H9 (cell line): ENCODE measurements at regions not wholly inside any gene's neighbourhood (a gene's known extent, or its start where the extent isn't known, plus 50 kb on each side); places are given as distances from the start of the nearest gene placed in this dataset.
A peak's percentile ranks its signal among the peaks of the same experiment; 100 is the strongest.

Source experiments
- DNase-seq: peaks from one replicate; pipeline ENCODE4 v3.0.0-alpha.2; 2017
- H2AFZ ChIP-seq: one replicate; pipeline ENCODE4 v1.6.1; 2013; ENCODE audit warnings: mild to moderate bottlenecking, low read length, control low read depth, moderate library complexity
- H2AK5ac ChIP-seq: 2 replicates; pipeline ENCODE4 v1.6.1; 2013; ENCODE audit warnings: low read length, control low read depth, mixed read lengths; ENCODE audit not compliant: insufficient read length
- H2BK120ac ChIP-seq: one replicate; pipeline ENCODE4 v1.6.1; 2013; ENCODE audit warnings: low read depth, mild to moderate bottlenecking, low read length, control low read depth, inconsistent platforms; ENCODE audit not compliant: poor library complexity, severe bottlenecking
- H2BK12ac ChIP-seq: 2 replicates; pipeline ENCODE4 v1.6.1; 2013; ENCODE audit warnings: low read length, control low read depth, mixed read lengths, low read depth; ENCODE audit not compliant: insufficient read length
- H2BK15ac ChIP-seq: 2 replicates; pipeline ENCODE4 v1.6.1; 2013; ENCODE audit warnings: low read depth, low read length, control low read depth
- H2BK20ac ChIP-seq: one replicate; pipeline ENCODE4 v1.6.1; 2013; ENCODE audit warnings: low read depth, mild to moderate bottlenecking, low read length, control low read depth, inconsistent platforms; ENCODE audit not compliant: poor library complexity, severe bottlenecking
- H2BK5ac ChIP-seq: 2 replicates; pipeline ENCODE4 v1.6.1; 2013; ENCODE audit warnings: low read length, control low read depth, mixed read lengths; ENCODE audit not compliant: insufficient read length
- H3K14ac ChIP-seq: 2 replicates; pipeline ENCODE4 v1.6.1; 2013; ENCODE audit warnings: low read length, control low read depth; ENCODE audit not compliant: insufficient read depth
- H3K18ac ChIP-seq: 2 replicates; pipeline ENCODE4 v1.6.1; 2013; ENCODE audit warnings: low read depth, mild to moderate bottlenecking, mixed read lengths, low read length, control low read depth; ENCODE audit not compliant: insufficient read length
- H3K23ac ChIP-seq: 2 replicates; pipeline ENCODE4 v1.6.1; 2013; ENCODE audit warnings: low read length, control low read depth, mixed read lengths, low read depth; ENCODE audit not compliant: insufficient read length
- H3K23me2 ChIP-seq: 2 replicates; pipeline ENCODE4 v1.6.1; 2013; ENCODE audit warnings: low read depth, mild to moderate bottlenecking, mixed read lengths, low read length, control low read depth; ENCODE audit not compliant: insufficient read length, poor library complexity, severe bottlenecking
- H3K27ac ChIP-seq: 2 replicates; pipeline ENCODE4 v1.5.1; 2013; ENCODE audit warnings: low read length, control low read depth, mixed read lengths, low read depth; ENCODE audit not compliant: insufficient read length
- H3K27me3 ChIP-seq: 2 replicates; pipeline ENCODE4 v1.6.1; 2013; ENCODE audit warnings: low read length, control low read depth, inconsistent platforms; ENCODE audit not compliant: insufficient read depth
- H3K4ac ChIP-seq: 2 replicates; pipeline ENCODE4 v1.6.1; 2013; ENCODE audit warnings: low read depth, mild to moderate bottlenecking, control low read depth, inconsistent platforms, low read length, moderate library complexity
- H3K4me1 ChIP-seq: 2 replicates; pipeline ENCODE4 v1.6.1; 2013; ENCODE audit warnings: low read length, control low read depth, inconsistent platforms; ENCODE audit not compliant: insufficient read depth
- H3K4me2 ChIP-seq: 2 replicates; pipeline ENCODE4 v1.6.1; 2013; ENCODE audit warnings: low read length, control low read depth, mixed read lengths; ENCODE audit not compliant: insufficient read length, insufficient read depth
- H3K56ac ChIP-seq: 2 replicates; pipeline ENCODE4 v1.6.1; 2013; ENCODE audit warnings: low read depth, mild to moderate bottlenecking, mixed read lengths, low read length, control low read depth; ENCODE audit not compliant: insufficient read length
- H3K79me1 ChIP-seq: 2 replicates; pipeline ENCODE4 v1.6.1; 2013; ENCODE audit warnings: low read depth, mild to moderate bottlenecking, moderate library complexity, low read length, control low read depth, inconsistent platforms; ENCODE audit not compliant: insufficient read depth, poor library complexity, severe bottlenecking
- H3K79me2 ChIP-seq: 2 replicates; pipeline ENCODE4 v1.6.1; 2013; ENCODE audit warnings: low read length, control low read depth, inconsistent platforms; ENCODE audit not compliant: insufficient read depth
- H3K9ac ChIP-seq: 2 replicates; pipeline ENCODE4 v1.6.1; 2013; ENCODE audit warnings: low read length, control low read depth, mixed read lengths; ENCODE audit not compliant: insufficient read length; ENCODE audit errors: extremely low read depth
- H3K9me3 ChIP-seq: one replicate; pipeline ENCODE4 v1.6.1; 2013; ENCODE audit warnings: low read depth, low read length, inconsistent platforms; ENCODE audit not compliant: control insufficient read depth
- H3T11ph ChIP-seq: one replicate; pipeline ENCODE4 v1.6.1; 2013; ENCODE audit warnings: mild to moderate bottlenecking, low read length, control low read depth, inconsistent platforms
- H4K20me1 ChIP-seq: one replicate; pipeline ENCODE4 v1.6.1; 2013; ENCODE audit not compliant: control insufficient read depth, insufficient read length, insufficient read depth
- H4K5ac ChIP-seq: 2 replicates; pipeline ENCODE4 v1.6.1; 2013; ENCODE audit warnings: low read depth, mild to moderate bottlenecking, mixed read lengths, low read length, control low read depth; ENCODE audit not compliant: insufficient read length
- H4K8ac ChIP-seq: replicated peaks from 2 replicates; pipeline ENCODE4 v1.6.1; 2013; ENCODE audit warnings: low read length, control low read depth, mixed read lengths, low read depth; ENCODE audit not compliant: insufficient read length
- H4K91ac ChIP-seq: 2 replicates; pipeline ENCODE4 v1.6.1; 2013; ENCODE audit warnings: low read depth, mild to moderate bottlenecking, moderate library complexity, mixed read lengths, low read length, control low read depth; ENCODE audit not compliant: insufficient read length
- H3K27ac Mint-ChIP-seq, 3 experiments: 2 replicates in 2 of 3; 3 replicates in 1 of 3; pipeline ENCODE4 v1.8.0; 2020 to 2021; ENCODE audit warnings: mixed read lengths in 3 of 3, mild to moderate bottlenecking in 1 of 3, moderate library complexity in 1 of 3
- H3K27me3 Mint-ChIP-seq: 2 replicates; pipeline ENCODE4 v1.8.0; 2021; ENCODE audit warnings: low read depth, mild to moderate bottlenecking, moderate library complexity, mixed read lengths
- H3K36me3 Mint-ChIP-seq, 3 experiments: 2 replicates in 2 of 3; 3 replicates in 1 of 3; pipeline ENCODE4 v1.8.0; 2020 to 2021; ENCODE audit warnings: low read depth in 3 of 3, mixed read lengths in 3 of 3; ENCODE audit not compliant: insufficient read depth in 1 of 3
- H3K4me1 Mint-ChIP-seq, 2 experiments: 2 replicates each; pipeline ENCODE4 v1.8.0; 2020; ENCODE audit warnings: mixed read lengths in 2 of 2
- H3K4me3 Mint-ChIP-seq, 2 experiments: 2 replicates in 1 of 2; 3 replicates in 1 of 2; pipeline ENCODE4 v1.8.0; 2020 to 2021; ENCODE audit warnings: mild to moderate bottlenecking in 2 of 2, mixed read lengths in 2 of 2, moderate library complexity in 1 of 2
- H3K9me3 Mint-ChIP-seq, 2 experiments: 2 replicates in 1 of 2; 3 replicates in 1 of 2; pipeline ENCODE4 v1.8.0; 2020; ENCODE audit warnings: mild to moderate bottlenecking in 2 of 2, mixed read lengths in 2 of 2, moderate library complexity in 1 of 2
- WGBS: extraction: QIAGEN DNeasy Blood & Tissue Kit; methylation state at CpG from one replicate; pipeline ENCODE4 v1.1.7; 2013; ENCODE audit warnings: missing lambda C conversion rate, low lambda C conversion rate, mixed read lengths; ENCODE audit not compliant: insufficient read length; ENCODE audit errors: extremely low coverage; 5-methylcytosine and 5-hydroxymethylcytosine counted together
- TF ChIP-seq, protein P1 (sequence below): fragments of 200-600 bp; sonication (generic); conservative IDR thresholded peaks from 3 replicates; pipeline ENCODE4 v1.8.0; 2021; ENCODE audit warnings: antibody characterized with exemption, mild to moderate bottlenecking

- no peaks in the 10 kb centered on the region; a peak in 2 of 5 replicates for H3K9me3 Mint-ChIP-seq
These were observed 80.4 kb upstream of the PRR5 start for GRCh38 chr22:44621401-44622146.

More at GRCh38 chr22:44621401-44622146, 80.4 kb upstream of the PRR5 start:
- Histone ChIP-seq H3K79me1 (no peaks in the 10 kb centered on the region), H2BK120ac (no peak overlapping the region), H3K14ac (no peak overlapping the region), H3K79me2 (no peaks in the 10 kb centered on the region), H3K23ac (no peak overlapping the region), H3K56ac (no peak overlapping the region), H3K9ac (no peak overlapping the region), H3K4me1 (no peaks in the 10 kb centered on the region), H3K23me2 (no peaks in the 10 kb centered on the region), H4K91ac (no peak overlapping the region), H3K27me3 (peaks cover 4% of the 10 kb centered on the region; the same call in 1 of the 2 replicates), H2BK5ac (no peak overlapping the region), H2BK15ac (no peak overlapping the region), H3K27ac (no peak overlapping the region), H2AK5ac (no peak overlapping the region), H3K4ac (no peak overlapping the region), H2BK20ac (no peak overlapping the region), H4K20me1 (peaks cover 2% of the 10 kb centered on the region), H3K18ac (no peak overlapping the region), H3K4me2 (no peak overlapping the region), H4K8ac (no peak overlapping the region), H2BK12ac (no peak overlapping the region), H3T11ph (no peak overlapping the region), H3K9me3 (no peaks in the 10 kb centered on the region), H2AFZ (no peak overlapping the region), H4K5ac (no peak overlapping the region)
- no peak overlapping the region for H3K27ac Mint-ChIP-seq
- WGBS = no CpG with 5 or more reads among the region's 21 CpGs
- H3K36me3 Mint-ChIP-seq = no peaks in the 10 kb centered on the region
- TF ChIP-seq, protein P1, sequence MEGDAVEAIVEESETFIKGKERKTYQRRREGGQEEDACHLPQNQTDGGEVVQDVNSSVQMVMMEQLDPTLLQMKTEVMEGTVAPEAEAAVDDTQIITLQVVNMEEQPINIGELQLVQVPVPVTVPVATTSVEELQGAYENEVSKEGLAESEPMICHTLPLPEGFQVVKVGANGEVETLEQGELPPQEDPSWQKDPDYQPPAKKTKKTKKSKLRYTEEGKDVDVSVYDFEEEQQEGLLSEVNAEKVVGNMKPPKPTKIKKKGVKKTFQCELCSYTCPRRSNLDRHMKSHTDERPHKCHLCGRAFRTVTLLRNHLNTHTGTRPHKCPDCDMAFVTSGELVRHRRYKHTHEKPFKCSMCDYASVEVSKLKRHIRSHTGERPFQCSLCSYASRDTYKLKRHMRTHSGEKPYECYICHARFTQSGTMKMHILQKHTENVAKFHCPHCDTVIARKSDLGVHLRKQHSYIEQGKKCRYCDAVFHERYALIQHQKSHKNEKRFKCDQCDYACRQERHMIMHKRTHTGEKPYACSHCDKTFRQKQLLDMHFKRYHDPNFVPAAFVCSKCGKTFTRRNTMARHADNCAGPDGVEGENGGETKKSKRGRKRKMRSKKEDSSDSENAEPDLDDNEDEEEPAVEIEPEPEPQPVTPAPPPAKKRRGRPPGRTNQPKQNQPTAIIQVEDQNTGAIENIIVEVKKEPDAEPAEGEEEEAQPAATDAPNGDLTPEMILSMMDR = no peak
- H3K4me3 Mint-ChIP-seq = peak overlapping the region in 1 of 2 experiments; percentile 14; a peak in 1 of 5 replicates
- H3K4me1 Mint-ChIP-seq = peaks cover 2 to 8% of the 10 kb centered on the region in 2 experiments; a peak in 3 of 4 replicates
- no peak for DNase-seq
- H3K27me3 Mint-ChIP-seq = peaks cover 15% of the 10 kb centered on the region
